Kidney epithelial cell (primary cell): ENCODE measurements at regions not wholly inside any gene's neighbourhood (a gene's known extent, or its start where the extent isn't known, plus 50 kb on each side); places are given as distances from the start of the nearest gene placed in this dataset.

Experiments
- DNase-seq: peaks from one replicate; pipeline ENCODE4 v3.0.0-alpha.2; 2010; ENCODE audit warnings: low read depth
- H3K27me3 ChIP-seq: 2 replicates; pipeline ENCODE4 v1.6.0; 2011; ENCODE audit warnings: low read length; ENCODE audit not compliant: control insufficient read depth, insufficient read depth
- H3K36me3 ChIP-seq: 2 replicates; pipeline ENCODE4 v1.5.1; 2011; ENCODE audit warnings: low read length; ENCODE audit not compliant: control insufficient read depth, insufficient read depth
- H3K4me3 ChIP-seq: 2 replicates; pipeline ENCODE4 v1.5.1; 2011; ENCODE audit warnings: low read depth, mild to moderate bottlenecking, control low read depth, low read length
- CTCF ChIP-seq: IDR thresholded peaks from 2 replicates; pipeline ENCODE4 v1.5.1; 2011; ENCODE audit warnings: mild to moderate bottlenecking, moderate library complexity, low read length, control low read depth, inconsistent platforms; ENCODE audit not compliant: insufficient read depth, poor library complexity, severe bottlenecking

DNA sequence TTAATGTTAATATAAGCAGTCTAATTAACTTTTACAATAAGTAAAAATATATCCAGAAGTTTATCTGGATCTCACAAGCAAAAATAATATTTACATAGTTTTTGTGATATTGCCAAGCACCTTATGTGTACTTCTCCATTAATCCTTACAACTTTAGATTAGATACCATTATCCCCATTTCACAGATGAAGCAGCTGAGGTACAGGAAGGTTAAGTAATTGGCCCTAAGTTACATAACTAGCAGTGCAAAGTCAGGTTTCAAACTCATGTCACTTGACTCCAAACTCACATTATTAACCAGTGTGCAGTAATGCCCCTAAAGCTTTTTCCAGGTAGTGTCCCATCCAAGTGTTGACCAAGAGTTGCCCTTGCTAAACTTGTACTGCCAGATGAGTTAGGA, 248.6 kb upstream of the STXBP5 start:
- H3K36me3 ChIP-seq: no peaks in the 10 kb centered on the region
- TF ChIP-seq CTCF: no peak
- DNase-seq: no peak

DNA sequence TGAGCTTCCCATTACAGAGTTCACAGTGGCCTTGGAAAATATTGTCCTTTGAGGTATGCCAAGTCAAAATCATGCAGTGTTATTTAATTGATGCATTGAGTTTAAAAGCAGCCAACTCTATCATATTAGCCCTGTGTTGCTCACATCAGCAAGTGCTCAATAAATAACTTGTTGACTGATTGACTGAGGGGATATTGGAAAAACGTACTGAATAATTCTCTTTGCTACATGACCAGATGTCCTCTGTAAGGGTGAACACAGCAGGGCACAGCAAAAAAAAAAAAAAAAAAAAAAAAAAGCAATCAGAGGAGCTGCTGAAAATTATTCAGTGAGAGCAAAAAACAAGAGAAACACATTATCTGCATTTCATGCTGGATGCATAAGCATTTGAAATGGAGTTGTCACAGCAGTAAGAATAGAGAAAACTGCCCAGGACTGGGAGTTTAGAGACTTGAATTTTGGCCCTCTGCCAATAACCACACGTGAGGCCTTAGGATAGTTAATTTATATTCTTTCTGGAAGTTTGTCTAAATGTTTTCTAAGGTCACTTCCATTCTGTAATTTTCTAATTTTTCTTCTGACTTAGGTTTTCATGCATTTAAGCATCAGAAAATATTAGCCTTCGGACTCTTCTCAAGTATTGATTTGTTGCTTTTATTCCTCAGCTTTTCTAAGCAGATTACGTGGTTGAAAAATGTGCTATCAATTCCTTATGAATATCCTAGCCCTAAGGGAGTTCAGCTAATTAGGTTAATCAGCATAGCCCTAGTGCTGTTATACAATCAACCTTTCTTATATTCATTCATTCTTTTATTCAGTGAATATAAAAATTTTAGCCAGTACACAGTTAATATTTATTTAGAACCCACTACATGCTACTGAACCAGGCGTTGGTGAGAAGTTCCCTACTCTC, 246.8 kb upstream of the STXBP5 start:
- no peak for TF ChIP-seq CTCF
- no peak for DNase-seq
- H3K27me3 ChIP-seq: no peaks in the 10 kb centered on the region
- no peak overlapping the region for H3K4me3 ChIP-seq
- no peaks in the 10 kb centered on the region for H3K36me3 ChIP-seq

More for the DNA sequence above, 248.6 kb upstream of the STXBP5 start:
- Histone ChIP-seq H3K27me3 (no peaks in the 10 kb centered on the region), H3K4me3 (no peak overlapping the region)

GRCh38 chr6:146961831-146962230, 242.4 kb upstream of the STXBP5 start:
- Histone ChIP-seq H3K4me3 (no peak overlapping the region), H3K27me3 (no peaks in the 10 kb centered on the region), H3K36me3 (no peaks in the 10 kb centered on the region)
- DNase-seq: no peak
- TF ChIP-seq CTCF: no peak

DNA sequence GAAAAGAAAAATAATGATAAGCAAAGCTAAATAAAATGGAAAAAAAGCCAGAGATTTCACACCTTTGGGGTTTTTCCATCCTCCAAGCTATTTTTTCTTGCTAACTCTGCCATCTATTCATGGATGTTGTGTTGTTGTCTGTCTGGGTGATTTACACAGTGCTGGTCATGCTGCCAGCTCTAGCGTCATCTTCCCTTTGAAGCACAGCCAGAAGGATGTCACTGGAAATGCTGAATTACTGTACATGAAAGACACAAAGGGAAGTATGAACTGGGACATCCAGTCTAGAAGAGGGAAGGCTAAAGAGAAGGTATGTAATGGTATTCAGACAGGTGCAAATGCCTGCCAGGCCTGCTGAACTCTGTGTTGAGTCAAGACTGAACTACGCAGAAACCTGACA, 241.9 kb upstream of the STXBP5 start:
- no peaks in the 10 kb centered on the region for H3K36me3 ChIP-seq
- H3K4me3 ChIP-seq: no peak overlapping the region
- no peak for DNase-seq
- TF ChIP-seq CTCF: no peak
- H3K27me3 ChIP-seq: no peaks in the 10 kb centered on the region

GRCh38 chr6:146965110-146965689, 239.0 kb upstream of the STXBP5 start:
- no peaks in the 10 kb centered on the region for H3K27me3 ChIP-seq
- H3K4me3 ChIP-seq: no peak overlapping the region
- DNase-seq: no peak
- no peak for TF ChIP-seq CTCF
- no peaks in the 10 kb centered on the region for H3K36me3 ChIP-seq
